ENCODE measurements at regions not wholly inside any gene's neighbourhood (a gene's known extent, or its start where the extent isn't known, plus 50 kb on each side); places are given as distances from the start of the nearest gene placed in this dataset.

DNA sequence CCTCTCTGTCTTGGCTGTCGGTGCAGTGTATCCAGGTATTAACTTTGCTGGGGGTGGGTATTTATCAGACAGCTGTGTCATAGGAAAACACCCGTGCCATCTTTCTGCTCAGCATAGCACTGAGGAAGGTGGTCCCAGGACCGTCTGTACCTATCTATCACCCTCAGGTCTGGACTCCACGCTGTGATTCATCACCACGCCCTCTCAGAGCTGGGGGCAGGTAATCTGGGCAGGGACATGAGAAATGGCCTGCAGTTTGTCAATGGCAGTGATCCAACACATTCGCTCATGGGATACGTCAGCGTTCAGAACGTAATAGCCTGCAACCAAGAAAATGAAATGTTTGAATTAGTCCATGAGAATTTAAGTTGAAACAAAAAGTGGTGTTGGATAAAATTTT lies 151.6 kb upstream of the MAP1B start:
- TF ChIP-seq, protein P1, sequence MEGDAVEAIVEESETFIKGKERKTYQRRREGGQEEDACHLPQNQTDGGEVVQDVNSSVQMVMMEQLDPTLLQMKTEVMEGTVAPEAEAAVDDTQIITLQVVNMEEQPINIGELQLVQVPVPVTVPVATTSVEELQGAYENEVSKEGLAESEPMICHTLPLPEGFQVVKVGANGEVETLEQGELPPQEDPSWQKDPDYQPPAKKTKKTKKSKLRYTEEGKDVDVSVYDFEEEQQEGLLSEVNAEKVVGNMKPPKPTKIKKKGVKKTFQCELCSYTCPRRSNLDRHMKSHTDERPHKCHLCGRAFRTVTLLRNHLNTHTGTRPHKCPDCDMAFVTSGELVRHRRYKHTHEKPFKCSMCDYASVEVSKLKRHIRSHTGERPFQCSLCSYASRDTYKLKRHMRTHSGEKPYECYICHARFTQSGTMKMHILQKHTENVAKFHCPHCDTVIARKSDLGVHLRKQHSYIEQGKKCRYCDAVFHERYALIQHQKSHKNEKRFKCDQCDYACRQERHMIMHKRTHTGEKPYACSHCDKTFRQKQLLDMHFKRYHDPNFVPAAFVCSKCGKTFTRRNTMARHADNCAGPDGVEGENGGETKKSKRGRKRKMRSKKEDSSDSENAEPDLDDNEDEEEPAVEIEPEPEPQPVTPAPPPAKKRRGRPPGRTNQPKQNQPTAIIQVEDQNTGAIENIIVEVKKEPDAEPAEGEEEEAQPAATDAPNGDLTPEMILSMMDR (conservative IDR thresholded peaks at IDR 0.05 in 1 of 2, IDR thresholded peaks at IDR 0.05 in 1 of 2; ENCODE audit: low read depth in 1 of 2, low read length in 2 of 2), result no peak
- TF ChIP-seq EZH2 (IDR thresholded peaks at IDR 0.05; ENCODE audit: low read length, missing control alignments), result no peak
